HG03066 (cell line): ENCODE measurements at regions not wholly inside any gene's neighbourhood (a gene's known extent, or its start where the extent isn't known, plus 50 kb on each side); places are given as distances from the start of the nearest gene placed in this dataset.

Source experiments
- ATAC-seq: cut with Tn5 transposase; IDR thresholded peaks from one replicate; pipeline ENCODE4 v1.9.1; 2021; ENCODE audit warnings: low read depth; ENCODE audit not compliant: unreplicated experiment

DNA sequence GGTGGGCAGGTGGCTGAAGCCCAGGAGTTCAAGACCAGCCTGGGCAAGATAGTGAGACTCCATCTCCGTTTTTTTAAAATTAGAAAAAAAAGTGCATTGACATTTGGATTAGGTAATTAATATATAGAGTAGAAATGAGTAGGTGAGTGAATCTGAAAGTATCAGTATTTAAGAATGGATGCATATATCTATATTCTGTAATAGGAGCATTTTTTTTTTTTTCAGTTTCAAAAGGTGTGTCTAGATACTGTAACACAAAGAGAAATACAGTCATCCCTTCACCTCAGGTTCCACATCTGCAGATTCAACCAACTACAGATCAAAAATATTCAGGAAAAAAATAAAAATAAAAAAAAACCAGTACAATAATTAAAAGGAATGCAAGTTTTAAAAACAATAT, 50.8 kb downstream of the RBM27 start:
- peak; percentile 56 for ATAC-seq

GRCh38 chr5:146273109-146273508, 65.5 kb upstream of the POU4F3 start:
- peak; percentile 68 for ATAC-seq

DNA sequence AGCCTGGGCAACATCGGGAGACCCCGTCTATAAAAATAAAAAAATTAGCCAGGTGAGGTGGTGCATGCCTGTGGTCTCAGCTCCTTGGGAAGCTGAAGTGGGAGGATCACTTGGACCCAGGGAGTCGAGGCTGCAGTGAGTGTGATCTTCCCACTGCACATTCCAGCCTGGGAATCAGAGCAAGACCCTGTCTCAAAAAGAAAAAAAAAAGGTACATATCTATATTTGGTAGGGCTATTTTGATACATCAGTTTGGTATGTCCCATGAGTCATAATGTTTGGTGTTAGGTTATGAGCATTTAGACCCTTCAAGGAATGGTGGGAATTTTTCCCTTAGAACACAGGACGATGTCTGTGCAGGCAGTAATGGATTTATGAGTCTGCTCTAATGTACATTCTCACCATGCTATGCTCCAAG, 55.3 kb upstream of the POU4F3 start:
- no peak for ATAC-seq

- no peak for ATAC-seq
Observed at GRCh38 chr5:146284016-146284415, 54.6 kb upstream of the POU4F3 start.
